ENCODE measurements at regions not wholly inside any gene's neighbourhood (a gene's known extent, or its start where the extent isn't known, plus 50 kb on each side); places are given as distances from the start of the nearest gene placed in this dataset.

- Mint-ChIP-seq H3K36me3 (no peaks in the 10 kb centered on the region), H3K4me3 (peak overlapping the region; percentile 65 to 88 (median 80)), H3K27ac (peak overlapping the region in 5 of 7 donors; percentile 46 to 88 (median 64)), H3K9me3 (no peaks in the 10 kb centered on the region), H3K4me1 (peaks cover 3 to 10% (median 6%) of the 10 kb centered on the region in 4 donors), H3K27me3 (peaks cover 3 to 12% of the 10 kb centered on the region in 2 donors)
- no peaks in the 10 kb centered on the region for H3K9me3 ChIP-seq (ENCODE audit: control insufficient read depth in 1 of 2, low read length in 2 of 2)
- peaks cover 5% of the 10 kb centered on the region for H3K4me1 ChIP-seq (ENCODE audit: insufficient read depth, low read length)
- ChIA-PET CTCF (ENCODE audit: partially characterized antibody) (interaction anchor here (1.1 kb wide), 1 partner anchor 122 kb away, joined by 3 read pairs; no protein-coding TSS in a partner anchor), POLR2A (ENCODE audit: partially characterized antibody) (no interaction called here)
- H3K27ac ChIP-seq (ENCODE audit: low read depth, low read length): no peak overlapping the region
- H3K27me3 ChIP-seq (ENCODE audit: insufficient read depth, low read length): no peaks in the 10 kb centered on the region
- intact Hi-C loops (cut with micrococcal nuclease): loop anchor here (5.0 kb wide), 1 partner anchor 90 kb away; no protein-coding TSS in a partner anchor
- no peak for DNase-seq
- no peak overlapping the region for H3K4me3 ChIP-seq (ENCODE audit: low read length in 2 of 2)
- H3K36me3 ChIP-seq (ENCODE audit: insufficient read depth, low read length): no peaks in the 10 kb centered on the region
These were observed 50.8 kb upstream of the FOXE1 start for GRCh38 chr9:97802276-97802675.

GRCh38 chr9:97803167-97804058 is 49.6 kb upstream of the FOXE1 start:
- peak; percentile 72 to 78 (median 75) for DNase-seq
- no peaks in the 10 kb centered on the region for H3K36me3 ChIP-seq (ENCODE audit: insufficient read depth, low read length)
- peaks cover 3 to 10% of the 10 kb centered on the region in 2 donors for H3K27me3 Mint-ChIP-seq
- peaks cover 3 to 10% (median 6%) of the 10 kb centered on the region in 4 donors for H3K4me1 Mint-ChIP-seq
- peak overlapping the region; percentile 11 to 42 for H3K4me3 ChIP-seq (ENCODE audit: low read length in 2 of 2)
- peak overlapping the region; percentile 80 to 88 (median 84) for H3K4me3 Mint-ChIP-seq
- peaks cover 5% of the 10 kb centered on the region for H3K4me1 ChIP-seq (ENCODE audit: insufficient read depth, low read length)
- ChIA-PET POLR2A (ENCODE audit: partially characterized antibody) (interaction anchor here (1.1 kb wide), 1 partner anchor 119 kb away, joined by 4 read pairs; the partner anchor contains the start of gene TRMO), CTCF (ENCODE audit: partially characterized antibody) (interaction anchor here (0.9 to 1.1 kb wide), 2 partner anchors 98 to 124 kb away, joined by 3 to 4 read pairs; no protein-coding TSS in a partner anchor)
- no peaks in the 10 kb centered on the region for H3K27me3 ChIP-seq (ENCODE audit: insufficient read depth, low read length)
- H3K27ac Mint-ChIP-seq: peak overlapping the region in 6 of 7 donors; percentile 25 to 91 (median 86)
- no peaks in the 10 kb centered on the region for H3K36me3 Mint-ChIP-seq
- intact Hi-C loops (cut with micrococcal nuclease): loop anchor here (5.0 kb wide), 1 partner anchor 91 kb away; no protein-coding TSS in a partner anchor
- no peaks in the 10 kb centered on the region for H3K9me3 ChIP-seq (ENCODE audit: control insufficient read depth in 1 of 2, low read length in 2 of 2)
- H3K9me3 Mint-ChIP-seq: no peaks in the 10 kb centered on the region
- no peak overlapping the region for H3K27ac ChIP-seq (ENCODE audit: low read depth, low read length)
